Upper lobe of left lung (tissue), 6 donors: ENCODE measurements at regions not wholly inside any gene's neighbourhood (a gene's known extent, or its start where the extent isn't known, plus 50 kb on each side); places are given as distances from the start of the nearest gene placed in this dataset.

ENCODE experiments used
- ATAC-seq, 2 donors: fragments of 200-7000 bp; cut with Tn5 transposase; one replicate each; pipeline ENCODE4 v1.9.1; 2022; ENCODE audit warnings: mild to moderate bottlenecking in 2 of 2, moderate library complexity in 2 of 2; ENCODE audit not compliant: low FRiP score in 2 of 2
- DNase-seq, 2 donors: peaks; one replicate each; pipeline ENCODE4 v3.0.0-alpha.2; 2019 to 2020
- H3K27ac ChIP-seq, 4 donors: fragments of 200-600 bp; sonication (generic); one replicate each; pipeline ENCODE4 v1.5.1; 2016 to 2019
- H3K27me3 ChIP-seq, 4 donors: fragments of 200-600 bp; sonication (generic); one replicate each; pipeline ENCODE4 v1.5.1; 2017 to 2019
- H3K36me3 ChIP-seq, 4 donors: fragments of 200-600 bp; sonication (generic); one replicate each; pipeline ENCODE4 v1.5.1; 2016 to 2019
- H3K4me1 ChIP-seq, 4 donors: fragments of 200-600 bp; sonication (generic); one replicate each; pipeline ENCODE4 v1.5.1; 2018 to 2019
- H3K4me3 ChIP-seq, 4 donors: fragments of 200-600 bp; sonication (generic); one replicate each; pipeline ENCODE4 v1.5.1; 2017 to 2019; ENCODE audit warnings: mild to moderate bottlenecking in 2 of 4, moderate library complexity in 1 of 4
- H3K9me3 ChIP-seq, 4 donors: fragments of 200-600 bp; sonication (generic); one replicate each; pipeline ENCODE4 v1.5.1; 2018 to 2019
- EP300 ChIP-seq, 4 donors: sonication (generic); formaldehyde crosslinking; IDR thresholded peaks; one replicate each; pipeline ENCODE4 v1.5.1; 2017; ENCODE audit warnings: antibody characterized with exemption in 4 of 4, control low read depth in 2 of 4
- POLR2A ChIP-seq, 4 donors: fragments of 450-650 bp; IDR thresholded peaks; one replicate each; pipeline ENCODE4 v1.5.1; 2016 to 2017; ENCODE audit warnings: antibody characterized with exemption in 4 of 4, mild to moderate bottlenecking in 2 of 4
- POLR2AphosphoS5 ChIP-seq, 2 donors: sonication (generic); formaldehyde crosslinking; IDR thresholded peaks; one replicate each; pipeline ENCODE4 v1.5.1; 2017; ENCODE audit warnings: antibody characterized with exemption in 2 of 2
- WGBS, 2 donors: methylation state at CpG; one replicate each; pipeline ENCODE4 v1.1.5; 2017 to 2018; 5-methylcytosine and 5-hydroxymethylcytosine counted together
- TF ChIP-seq, protein P1 (sequence below), 6 experiments: fragments of 450-650 bp in 4 of 6; fragments of 200-600 bp in 2 of 6; sonication (generic) in 2 of 6; IDR thresholded peaks; one replicate each; pipeline ENCODE4 v1.5.1; 2016 to 2019; ENCODE audit warnings: antibody characterized with exemption in 6 of 6
- donor health status: DM: no; HTN: no; CAD: no; lungs with moderate emphysema.
- donor health status: DM: no; HTN: yes; CAD: no; lungs with severe emphysema.

- Histone ChIP-seq H3K36me3 (no peaks in the 10 kb centered on the region), H3K9me3 (no peaks in the 10 kb centered on the region), H3K4me3 (no peak overlapping the region), H3K27me3 (no peaks in the 10 kb centered on the region), H3K27ac (no peak overlapping the region), H3K4me1 (no peaks in the 10 kb centered on the region)
- DNase-seq (no peak), ATAC-seq (no peak)
- 86 to 91% methylated on average over 4 of the region's 4 CpGs for WGBS, 2 donors
- no peak for TF ChIP-seq POLR2AphosphoS5 (IDR thresholded peaks at IDR 0.05)
- no peak for TF ChIP-seq EP300 (IDR thresholded peaks at IDR 0.05)
- TF ChIP-seq, protein P1, sequence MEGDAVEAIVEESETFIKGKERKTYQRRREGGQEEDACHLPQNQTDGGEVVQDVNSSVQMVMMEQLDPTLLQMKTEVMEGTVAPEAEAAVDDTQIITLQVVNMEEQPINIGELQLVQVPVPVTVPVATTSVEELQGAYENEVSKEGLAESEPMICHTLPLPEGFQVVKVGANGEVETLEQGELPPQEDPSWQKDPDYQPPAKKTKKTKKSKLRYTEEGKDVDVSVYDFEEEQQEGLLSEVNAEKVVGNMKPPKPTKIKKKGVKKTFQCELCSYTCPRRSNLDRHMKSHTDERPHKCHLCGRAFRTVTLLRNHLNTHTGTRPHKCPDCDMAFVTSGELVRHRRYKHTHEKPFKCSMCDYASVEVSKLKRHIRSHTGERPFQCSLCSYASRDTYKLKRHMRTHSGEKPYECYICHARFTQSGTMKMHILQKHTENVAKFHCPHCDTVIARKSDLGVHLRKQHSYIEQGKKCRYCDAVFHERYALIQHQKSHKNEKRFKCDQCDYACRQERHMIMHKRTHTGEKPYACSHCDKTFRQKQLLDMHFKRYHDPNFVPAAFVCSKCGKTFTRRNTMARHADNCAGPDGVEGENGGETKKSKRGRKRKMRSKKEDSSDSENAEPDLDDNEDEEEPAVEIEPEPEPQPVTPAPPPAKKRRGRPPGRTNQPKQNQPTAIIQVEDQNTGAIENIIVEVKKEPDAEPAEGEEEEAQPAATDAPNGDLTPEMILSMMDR (IDR thresholded peaks at IDR 0.05): no peak
- TF ChIP-seq POLR2A (IDR thresholded peaks at IDR 0.05): no peak
These were observed 241.4 kb upstream of the SLC24A2 start for GRCh38 chr9:20030221-20030620.

DNA sequence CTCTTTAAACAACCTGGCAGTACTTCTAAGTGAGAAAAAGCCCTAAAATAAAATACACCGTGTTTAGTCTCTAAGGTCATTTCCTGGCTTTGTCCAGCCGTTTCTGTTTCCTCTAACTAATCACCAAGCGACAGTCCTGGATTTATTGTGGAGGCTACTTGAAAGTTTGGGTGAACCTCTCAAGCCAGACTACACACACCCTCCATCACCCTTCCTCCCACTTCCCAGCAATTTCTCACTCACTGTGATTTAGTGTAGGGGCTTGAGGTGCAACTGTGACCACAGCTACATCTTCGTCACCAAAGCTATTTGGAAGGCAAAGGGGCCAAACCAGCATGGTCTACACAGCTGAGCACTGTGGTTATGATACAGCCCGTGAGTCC lies 240.0 kb upstream of the SLC24A2 start:
- no peak for ATAC-seq
- TF ChIP-seq POLR2A (IDR thresholded peaks at IDR 0.05) (no peak), POLR2AphosphoS5 (IDR thresholded peaks at IDR 0.05) (no peak), EP300 (IDR thresholded peaks at IDR 0.05) (no peak)
- TF ChIP-seq, protein P1 (IDR thresholded peaks at IDR 0.05): no peak
- no peaks in the 10 kb centered on the region for H3K9me3 ChIP-seq
- no peaks in the 10 kb centered on the region for H3K36me3 ChIP-seq
- no peak overlapping the region for H3K4me3 ChIP-seq
- no peak overlapping the region for H3K27ac ChIP-seq
- DNase-seq: no peak
- H3K27me3 ChIP-seq: no peaks in the 10 kb centered on the region
- 42 to 47% methylated on average over 4 to 5 of the region's 5 CpGs for WGBS, 2 donors
- H3K4me1 ChIP-seq: no peaks in the 10 kb centered on the region

- no peak for DNase-seq
- 50 to 55% methylated on average over 6 of the region's 6 CpGs for WGBS, 2 donors
- H3K36me3 ChIP-seq: no peaks in the 10 kb centered on the region
- TF ChIP-seq EP300 (IDR thresholded peaks at IDR 0.05) (no peak), POLR2AphosphoS5 (IDR thresholded peaks at IDR 0.05) (no peak), POLR2A (IDR thresholded peaks at IDR 0.05) (no peak)
- TF ChIP-seq, protein P1 (IDR thresholded peaks at IDR 0.05): no peak
- H3K4me1 ChIP-seq: no peaks in the 10 kb centered on the region
- H3K4me3 ChIP-seq: no peak overlapping the region
- H3K27ac ChIP-seq: no peak overlapping the region
- no peaks in the 10 kb centered on the region for H3K9me3 ChIP-seq
- ATAC-seq: no peak
- H3K27me3 ChIP-seq: no peaks in the 10 kb centered on the region
These were observed 239.5 kb upstream of the SLC24A2 start for GRCh38 chr9:20028192-20028848.

- Histone ChIP-seq H3K36me3 (no peaks in the 10 kb centered on the region), H3K27me3 (no peaks in the 10 kb centered on the region), H3K4me1 (no peaks in the 10 kb centered on the region), H3K9me3 (no peaks in the 10 kb centered on the region), H3K4me3 (no peak overlapping the region), H3K27ac (no peak overlapping the region)
- ATAC-seq (no peak), DNase-seq (no peak)
- 58 to 74% methylated on average over 8 of the region's 8 CpGs for WGBS, 2 donors
- TF ChIP-seq, protein P1 (IDR thresholded peaks at IDR 0.05): no peak
- no peak for TF ChIP-seq POLR2AphosphoS5 (IDR thresholded peaks at IDR 0.05)
These were observed 235.2 kb upstream of the SLC24A2 start for GRCh38 chr9:20023961-20024571.
